Ovary (tissue), 7 donors: ENCODE measurements at regions not wholly inside any gene's neighbourhood (a gene's known extent, or its start where the extent isn't known, plus 50 kb on each side); places are given as distances from the start of the nearest gene placed in this dataset.
"Not testable (repeated sequence)": the region's sequence is repeated elsewhere in the genome, so short reads cannot be mapped to it uniquely, and the experiment has no call there.

Experiments
- DNase-seq, 5 donors: peaks; one replicate each; pipeline ENCODE4 v3.0.0-alpha.2; 2019 to 2020
- H3K27ac ChIP-seq, 2 donors: fragments of 200-600 bp; one replicate each; pipeline versions ENCODE4 v1.5.1 to v1.8.0; 2019 to 2022
- H3K27me3 ChIP-seq: fragments of 200-600 bp; one replicate; pipeline ENCODE4 v1.8.0; 2022
- H3K36me3 ChIP-seq: fragments of 200-600 bp; sonication (generic); one replicate; pipeline ENCODE4 v1.5.1; 2019
- H3K4me1 ChIP-seq: one replicate; pipeline ENCODE4 v1.8.1; 2013; ENCODE audit warnings: mild to moderate bottlenecking, moderate library complexity; ENCODE audit not compliant: insufficient read depth
- H3K4me3 ChIP-seq: fragments of 200-600 bp; sonication (generic); one replicate; pipeline ENCODE4 v1.5.1; 2017
- H3K9me3 ChIP-seq, 2 donors: fragments of 200-600 bp in 1 of 2; sonication (generic) in 1 of 2; one replicate each; pipeline versions ENCODE4 v1.5.1 to v1.8.1; 2013 to 2019; ENCODE audit warnings: mild to moderate bottlenecking in 1 of 2, moderate library complexity in 1 of 2
- CTCF ChIP-seq, 3 donors: fragments of 450-650 bp in 2 of 3; fragments of 200-600 bp in 1 of 3; IDR thresholded peaks; one replicate each; pipeline versions ENCODE4 v1.5.1 to v1.8.0; 2016 to 2022; ENCODE audit warnings: antibody characterized with exemption in 3 of 3, mild to moderate bottlenecking in 1 of 3
- EP300 ChIP-seq: sonication (generic); formaldehyde crosslinking; IDR thresholded peaks from one replicate; pipeline ENCODE4 v1.6.1; 2017; ENCODE audit warnings: antibody characterized with exemption
- POLR2A ChIP-seq: fragments of 450-650 bp; IDR thresholded peaks from one replicate; pipeline ENCODE4 v1.6.1; 2017; ENCODE audit warnings: antibody characterized with exemption, mild to moderate bottlenecking, moderate library complexity
- WGBS, 3 donors: extraction: QIAGEN DNeasy Blood & Tissue Kit in 1 of 3; methylation state at CpG; one replicate each; pipeline versions ENCODE4 v1.1.5 to v1.1.7; 2013 to 2017; 5-methylcytosine and 5-hydroxymethylcytosine counted together
- intact Hi-C, 4 donors: fragments of 100-400 bp; cut with DNase I; formaldehyde crosslinking; loops; one replicate each; pipeline versions ENCODE4 v1.11.0 to v1.15.1; 2022 to 2023
- donor health status: DM: no; HTN: no; CAD: no; lungs with moderate emphysema.
- donor health status: DM: no; HTN: no; CAD: no.
- donor health status: Bipolar disorder and iron deficiency.
- donor health status: DM: no; HTN: no; CAD: no.
- donor health status: DM: yes; HTN: yes; CAD: no.

DNA sequence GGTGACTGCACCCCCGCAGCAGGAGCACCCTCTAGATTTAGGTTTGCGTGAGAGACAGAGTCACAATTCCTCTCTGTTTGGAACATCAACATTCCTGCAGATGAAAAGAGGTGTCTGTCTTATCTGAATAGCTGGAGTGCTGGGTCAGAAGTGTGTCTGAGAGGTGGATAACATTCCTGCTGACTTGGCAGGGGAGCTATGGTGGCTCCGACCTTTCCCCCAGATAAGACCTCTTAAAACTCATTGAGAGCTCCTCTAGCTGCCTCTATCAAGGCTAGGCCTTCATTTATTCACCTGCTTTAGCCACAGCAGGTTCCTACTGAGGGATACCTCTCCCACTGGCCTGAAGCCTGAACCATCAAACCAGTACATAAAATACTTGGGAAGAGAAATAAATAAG is 615.5 kb downstream of the LRRC70 start:
- Histone ChIP-seq H3K27ac (no peak overlapping the region), H3K4me1 (no peaks in the 10 kb centered on the region), H3K27me3 (no peaks in the 10 kb centered on the region), H3K36me3 (no peaks in the 10 kb centered on the region), H3K4me3 (no peak overlapping the region), H3K9me3 (no peaks in the 10 kb centered on the region)
- no peak for DNase-seq
- TF ChIP-seq POLR2A (no peak), EP300 (no peak), CTCF (IDR thresholded peaks at IDR 0.05) (no peak)
- WGBS, 3 donors = 90% methylated on average over 3 of the region's 3 CpGs
- intact Hi-C loops = no loop called here

DNA sequence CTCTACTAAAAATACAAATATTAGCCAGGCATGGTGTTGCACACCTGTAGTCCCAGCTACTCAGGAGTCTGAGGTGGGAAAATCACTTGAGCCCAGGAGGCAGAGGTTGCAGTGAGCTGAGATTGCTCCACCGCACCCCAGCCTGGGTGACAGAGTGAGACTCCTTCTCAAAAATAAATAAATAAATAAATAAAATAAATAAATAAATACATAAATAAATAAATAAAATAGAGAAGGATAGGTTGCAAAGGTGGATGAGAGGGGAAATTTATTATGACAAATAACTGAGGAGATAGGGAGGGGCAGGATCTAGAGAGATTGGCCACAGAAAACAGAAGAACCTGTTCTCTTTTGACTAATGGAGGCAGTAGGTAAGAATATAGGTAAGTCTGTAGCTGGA is 601.6 kb downstream of the LRRC70 start:
- H3K4me1 ChIP-seq, intact Hi-C loops: not testable (repeated sequence)
- 96 to 100% (median 100%) methylated on average over 1 of the region's 1 CpG for WGBS, 3 donors

DNA sequence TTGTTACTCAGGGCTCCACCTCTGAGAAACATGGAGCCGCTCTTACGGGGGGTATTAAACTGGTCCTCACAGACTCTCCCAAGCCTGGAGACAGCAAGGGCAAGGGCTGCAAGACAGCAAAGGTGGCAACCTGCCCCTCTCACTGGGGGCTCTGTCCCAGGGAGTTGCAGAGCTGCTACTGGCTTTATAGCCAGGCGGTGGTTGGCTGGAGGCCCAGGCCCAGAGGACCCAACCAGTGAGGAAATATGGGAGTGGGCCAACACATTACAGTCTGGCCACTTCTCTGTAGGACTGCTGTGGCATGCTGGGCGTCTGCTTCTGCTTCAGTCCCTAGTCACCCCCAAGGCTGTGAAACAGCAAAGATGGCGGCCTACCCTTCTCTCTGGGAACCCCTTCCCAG is 597.2 kb downstream of the LRRC70 start:
- Histone ChIP-seq H3K4me1 (no peaks in the 10 kb centered on the region), H3K4me3 (no peak overlapping the region), H3K27me3 (no peaks in the 10 kb centered on the region), H3K9me3 (no peaks in the 10 kb centered on the region), H3K36me3 (no peaks in the 10 kb centered on the region), H3K27ac (no peak overlapping the region)
- TF ChIP-seq EP300 = no peak
- TF ChIP-seq POLR2A = no peak
- no peak for TF ChIP-seq CTCF (IDR thresholded peaks at IDR 0.05)
- 94 to 99% (median 98%) methylated on average over 5 of the region's 5 CpGs for WGBS, 3 donors
- intact Hi-C loops = no loop called here
- no peak for DNase-seq

More for the DNA sequence above, 601.6 kb downstream of the LRRC70 start:
- not testable (repeated sequence) for DNase-seq, H3K36me3 ChIP-seq, H3K4me3 ChIP-seq, H3K27ac ChIP-seq, H3K27me3 ChIP-seq, H3K9me3 ChIP-seq

DNA sequence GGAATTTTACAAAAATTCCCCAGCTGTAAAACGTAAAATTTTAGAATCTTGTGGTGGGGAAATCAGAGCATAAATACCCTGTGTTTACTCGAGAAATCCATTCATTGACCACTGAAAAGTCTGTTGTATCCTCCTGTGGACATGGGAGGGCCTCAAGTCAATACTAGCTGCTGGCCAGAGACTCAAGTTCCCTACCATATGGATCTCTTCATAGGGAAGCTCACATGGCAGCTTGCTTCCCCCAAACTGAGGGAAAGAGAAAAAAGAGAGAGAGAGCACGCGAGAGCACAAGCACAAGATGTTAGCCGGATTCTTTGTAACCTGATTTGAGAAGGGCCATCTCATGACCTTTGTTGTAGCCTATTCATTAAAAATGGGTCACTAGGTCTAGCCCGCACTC is 591.9 kb downstream of the LRRC70 start:
- TF ChIP-seq POLR2A = no peak
- no peak for TF ChIP-seq CTCF (IDR thresholded peaks at IDR 0.05)
- no peak for TF ChIP-seq EP300
- DNase-seq = no peak
- Histone ChIP-seq H3K27me3 (no peaks in the 10 kb centered on the region), H3K9me3 (no peaks in the 10 kb centered on the region), H3K4me3 (no peak overlapping the region), H3K27ac (no peak overlapping the region), H3K36me3 (no peaks in the 10 kb centered on the region), H3K4me1 (peaks cover 2% of the 10 kb centered on the region)
- WGBS, 3 donors = 73 to 84% (median 83%) methylated on average over 6 of the region's 6 CpGs
- intact Hi-C loops = no loop called here

GRCh38 chr5:63164838-63165535 is 586.4 kb downstream of the LRRC70 start:
- WGBS, 3 donors = 91 to 94% (median 92%) methylated on average over 6 of the region's 6 CpGs
- Histone ChIP-seq H3K36me3 (no peaks in the 10 kb centered on the region), H3K9me3 (no peaks in the 10 kb centered on the region), H3K4me3 (no peak overlapping the region), H3K4me1 (peaks cover 2% of the 10 kb centered on the region), H3K27me3 (no peaks in the 10 kb centered on the region), H3K27ac (no peak overlapping the region)
- intact Hi-C loops = no loop called here
- TF ChIP-seq EP300 (no peak), POLR2A (no peak), CTCF (IDR thresholded peaks at IDR 0.05) (no peak)
- DNase-seq = no peak
